ENCODE measurements at regions not wholly inside any gene's neighbourhood (a gene's known extent, or its start where the extent isn't known, plus 50 kb on each side); places are given as distances from the start of the nearest gene placed in this dataset.

- DNase-seq = no peak
These were observed 75.0 kb downstream of the PTPDC1 start for GRCh38 chr9:94159069-94159939.

GRCh38 chr9:94160594-94161501 lies 76.6 kb downstream of the PTPDC1 start:
- no peak for DNase-seq

- DNase-seq = no peak
These were observed 77.4 kb downstream of the PTPDC1 start for GRCh38 chr9:94161673-94162072.

- DNase-seq = no peak
These were observed 80.7 kb downstream of the PTPDC1 start for GRCh38 chr9:94164806-94165549.

GRCh38 chr9:94165592-94166235 lies 81.5 kb downstream of the PTPDC1 start:
- DNase-seq = peak; percentile 94 to 97

- DNase-seq = peak; percentile 90 to 93
These were observed 82.1 kb downstream of the PTPDC1 start for GRCh38 chr9:94166236-94166975.

GRCh38 chr9:94166976-94167346 lies 82.7 kb downstream of the PTPDC1 start:
- no peak for DNase-seq

- no peak for DNase-seq
These were observed 83.2 kb downstream of the PTPDC1 start for GRCh38 chr9:94167376-94167890.

GRCh38 chr9:94168203-94169000 lies 84.1 kb downstream of the PTPDC1 start:
- no peak for DNase-seq

GRCh38 chr9:94169968-94170367 lies 85.7 kb downstream of the PTPDC1 start:
- no peak for DNase-seq

GRCh38 chr9:94173632-94174031 lies 85.5 kb upstream of the ZNF169 start:
- no peak for DNase-seq

- DNase-seq = no peak
These were observed 84.9 kb upstream of the ZNF169 start for GRCh38 chr9:94174164-94174563.

GRCh38 chr9:94175669-94176068 lies 83.4 kb upstream of the ZNF169 start:
- no peak for DNase-seq

GRCh38 chr9:94176608-94177007 lies 82.5 kb upstream of the ZNF169 start:
- DNase-seq = no peak

GRCh38 chr9:94178927-94179326 lies 80.2 kb upstream of the ZNF169 start:
- no peak for DNase-seq

- no peak for DNase-seq
These were observed 77.5 kb upstream of the ZNF169 start for GRCh38 chr9:94181408-94182181.

- DNase-seq = no peak
These were observed 76.6 kb upstream of the ZNF169 start for GRCh38 chr9:94182532-94182931.

- no peak for DNase-seq
These were observed 75.7 kb upstream of the ZNF169 start for GRCh38 chr9:94183240-94183999.

- DNase-seq = no peak
These were observed 70.9 kb upstream of the ZNF169 start for GRCh38 chr9:94188246-94188645.

Data from activated CD4-positive, alpha-beta T cell treated with anti-CD3 and anti-CD28 coated beads, Interleukin-2, amount 50 U/mL, for 4 hours (primary cell).